Stimulated activated CD4-positive, alpha-beta T cell treated with anti-CD3 and anti-CD28 coated beads, TNF-alpha, amount 100 ng/mL, for 1 hour (primary cell): ENCODE measurements at regions not wholly inside any gene's neighbourhood (a gene's known extent, or its start where the extent isn't known, plus 50 kb on each side); places are given as distances from the start of the nearest gene placed in this dataset.

Experiments
- DNase-seq, 3 donors: peaks; one replicate each; pipeline ENCODE4 v3.0.0-alpha.2; 2020; ENCODE audit warnings: low read depth in 3 of 3, low spot score in 1 of 3

DNA sequence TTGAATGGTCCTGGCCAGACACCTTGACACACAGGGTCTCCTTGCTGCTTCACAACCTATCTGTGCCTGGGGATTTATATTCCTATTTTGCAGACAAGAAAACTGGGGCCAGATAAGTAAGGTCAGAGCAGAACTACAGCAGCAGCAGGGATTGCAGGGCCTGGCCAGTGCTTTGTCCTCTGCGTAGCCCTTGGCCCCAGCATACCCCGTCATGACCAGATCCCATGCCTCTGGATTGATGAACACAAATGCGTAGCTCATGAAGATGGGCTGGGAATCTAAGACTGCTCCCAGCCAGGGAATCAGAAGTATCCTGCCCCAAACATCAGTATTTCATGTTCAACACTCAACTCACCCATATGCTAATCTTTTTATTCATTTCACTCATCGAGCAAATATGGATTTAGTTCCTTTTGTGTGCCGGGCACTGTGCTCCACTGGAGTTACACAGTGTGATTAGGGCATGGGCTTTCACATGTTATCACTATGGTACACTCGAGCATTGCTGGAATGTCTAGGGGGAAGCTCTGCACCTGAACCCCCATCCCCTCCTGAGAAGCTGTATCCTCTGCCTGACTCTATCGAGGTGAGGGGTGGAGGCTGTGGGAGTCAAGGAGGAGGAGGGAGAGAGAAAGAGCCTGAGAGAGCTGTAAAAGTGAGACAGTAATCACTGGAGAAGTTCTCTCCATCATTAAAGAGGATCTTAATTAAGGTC lies 143.3 kb downstream of the CYP26B1 start:
- no peak for DNase-seq

DNA sequence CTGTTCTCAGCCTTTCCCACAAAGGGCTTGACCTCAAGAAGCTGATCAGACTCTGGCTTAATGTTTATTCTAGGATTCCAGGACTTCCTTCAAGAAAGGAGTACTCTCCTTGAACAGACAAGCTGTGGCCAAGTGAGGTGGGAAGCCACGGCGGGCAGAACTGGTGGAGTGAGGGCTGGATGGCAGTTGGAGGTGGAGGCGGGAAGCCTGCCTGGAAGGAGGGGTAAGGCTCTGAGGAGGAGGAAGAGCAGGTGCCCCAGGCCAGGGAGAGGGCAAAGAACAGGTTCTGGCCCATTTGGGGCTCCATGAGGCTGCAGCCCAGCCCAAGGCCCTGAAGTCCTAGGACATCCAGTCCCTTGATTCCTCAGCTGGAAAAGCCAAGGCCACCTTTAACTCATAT lies 143.9 kb downstream of the CYP26B1 start:
- no peak for DNase-seq

DNA sequence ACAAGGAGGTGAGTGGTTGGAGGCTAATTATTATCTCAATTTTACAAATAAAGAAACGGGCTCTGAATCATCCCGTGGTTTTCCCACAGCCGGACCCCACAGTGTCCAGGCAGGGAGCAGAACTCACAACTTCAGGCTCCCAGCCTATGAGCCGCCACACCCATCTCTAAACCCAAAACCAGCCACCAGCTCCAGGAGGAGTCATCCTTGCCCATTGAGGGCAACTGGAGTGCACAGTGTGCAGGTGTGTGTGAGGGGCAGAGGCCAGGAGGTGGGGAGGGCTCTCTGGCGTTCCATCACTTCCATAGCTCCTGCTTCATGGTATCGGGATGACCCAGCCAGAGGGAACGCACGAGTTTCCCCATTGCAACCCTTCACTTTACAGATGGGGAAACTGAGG lies 144.5 kb downstream of the CYP26B1 start:
- no peak for DNase-seq

DNA sequence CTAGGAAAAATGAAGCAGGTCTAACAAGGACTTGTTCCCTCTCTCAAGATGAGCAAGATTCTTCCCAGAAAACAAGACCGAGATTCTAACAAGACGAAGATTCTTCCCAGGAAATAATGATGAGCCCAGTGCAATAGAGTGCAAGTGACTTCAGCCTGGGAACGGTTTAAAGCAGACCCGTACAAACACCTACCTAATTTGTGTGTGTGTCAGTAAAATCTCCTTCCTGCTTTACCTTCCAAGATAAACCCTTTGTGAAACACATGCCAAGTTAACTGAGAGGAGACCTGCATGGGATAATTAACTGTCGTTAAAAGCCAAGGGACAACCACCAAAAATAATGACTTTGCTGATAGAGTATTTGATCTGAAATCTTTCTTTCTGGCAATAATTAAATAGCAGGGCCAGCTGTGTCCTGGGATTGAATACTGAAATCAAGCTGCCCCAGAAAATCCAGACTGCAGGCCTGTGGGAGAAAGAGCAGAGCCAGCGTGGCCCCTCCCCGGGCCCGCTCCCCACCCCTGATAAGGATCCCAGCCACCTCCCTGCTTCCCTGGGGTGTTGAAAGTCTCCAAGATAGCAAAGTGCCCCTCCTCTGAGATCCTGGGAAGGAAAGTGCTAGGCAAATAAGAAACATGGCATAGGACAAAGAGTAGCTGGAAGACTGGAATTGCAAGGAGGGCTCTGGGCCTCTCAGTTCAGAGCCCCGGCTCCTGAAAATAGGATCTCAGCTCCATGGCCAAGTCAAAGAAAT lies 145.5 kb downstream of the CYP26B1 start:
- no peak for DNase-seq

DNA sequence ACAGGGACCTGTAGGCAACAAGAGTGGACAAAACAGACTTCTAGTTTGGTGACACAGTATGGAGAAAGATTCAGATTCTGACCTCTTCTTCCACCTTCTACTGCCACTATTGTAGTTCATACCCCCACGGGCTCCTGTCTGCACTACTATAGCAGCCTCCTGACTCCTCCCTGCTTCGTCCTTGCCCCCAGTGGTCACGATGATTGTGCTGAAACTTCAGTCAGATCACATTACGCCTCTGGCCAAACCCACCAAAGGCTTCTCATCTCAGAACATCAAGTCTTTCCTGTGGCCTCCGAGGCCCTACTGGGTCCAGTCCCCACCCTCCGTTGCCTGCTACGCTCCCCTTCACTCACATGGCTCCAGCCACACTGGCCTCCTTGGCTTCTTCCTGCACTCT lies 147.6 kb downstream of the CYP26B1 start:
- DNase-seq = no peak

DNA sequence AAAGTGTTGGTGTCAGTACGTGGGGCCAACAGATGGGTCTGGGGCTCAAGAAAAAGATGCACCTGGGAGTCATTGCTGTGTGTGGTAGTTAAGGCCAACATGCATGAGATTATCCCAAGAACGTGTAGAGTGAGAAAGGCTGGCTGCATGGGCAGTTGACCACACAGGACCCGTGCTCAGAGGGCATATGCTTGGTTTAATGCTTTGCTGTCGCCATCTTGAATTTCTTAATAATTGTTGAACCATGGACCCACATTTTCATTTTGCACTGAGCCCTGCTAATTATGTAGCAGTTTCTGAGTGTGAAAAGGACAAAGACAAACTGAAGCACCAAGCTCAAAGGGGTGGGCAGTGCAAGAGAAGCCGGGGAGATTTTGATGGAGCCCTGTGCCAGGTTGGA lies 148.1 kb downstream of the CYP26B1 start:
- DNase-seq = no peak

DNA sequence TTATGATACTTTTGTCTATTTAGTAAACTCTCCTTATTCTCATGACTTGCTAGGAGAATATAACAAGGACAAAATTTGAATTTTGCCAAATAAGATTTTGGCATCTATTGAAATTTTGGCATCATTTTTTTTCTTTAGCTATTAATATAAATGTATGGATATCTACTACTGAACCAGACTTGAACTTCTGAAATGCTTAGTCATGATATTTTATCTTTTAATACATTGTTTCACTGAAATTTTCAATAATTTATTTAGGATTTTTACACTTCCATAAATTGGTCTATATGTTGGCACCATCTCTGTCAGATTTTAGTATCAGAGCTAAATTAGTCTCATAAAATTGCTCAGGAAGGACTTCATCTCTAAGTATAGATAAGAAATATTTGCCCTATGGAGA lies 149.8 kb downstream of the CYP26B1 start:
- no peak for DNase-seq

DNA sequence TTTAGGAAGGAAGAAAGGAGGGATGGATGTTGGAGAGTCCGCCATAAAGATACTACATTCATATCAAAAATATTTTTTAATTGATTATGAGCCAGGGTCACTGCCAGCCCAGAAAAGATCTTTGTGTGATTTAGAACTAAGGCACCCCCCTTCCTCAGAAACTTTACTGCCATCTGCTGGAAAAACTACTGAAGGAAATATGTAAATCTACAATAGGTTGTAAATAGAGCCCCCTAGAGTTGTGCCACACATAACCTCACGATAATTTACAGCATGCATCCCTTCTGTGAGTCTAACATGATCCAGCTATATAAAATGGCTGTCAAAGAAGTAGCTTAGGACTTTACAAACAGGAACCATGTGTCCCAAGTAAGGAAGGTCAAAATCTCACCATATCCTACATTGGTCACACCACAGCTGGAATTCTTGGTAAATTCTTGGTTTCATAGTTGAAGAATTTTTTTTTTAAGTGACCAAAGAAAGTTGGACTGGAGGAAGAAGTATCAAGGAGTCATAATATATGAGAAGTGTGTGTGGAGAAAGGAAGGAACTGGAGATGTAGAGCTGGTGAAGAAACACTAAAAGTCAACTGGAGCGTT lies 152.5 kb downstream of the CYP26B1 start:
- no peak for DNase-seq

DNA sequence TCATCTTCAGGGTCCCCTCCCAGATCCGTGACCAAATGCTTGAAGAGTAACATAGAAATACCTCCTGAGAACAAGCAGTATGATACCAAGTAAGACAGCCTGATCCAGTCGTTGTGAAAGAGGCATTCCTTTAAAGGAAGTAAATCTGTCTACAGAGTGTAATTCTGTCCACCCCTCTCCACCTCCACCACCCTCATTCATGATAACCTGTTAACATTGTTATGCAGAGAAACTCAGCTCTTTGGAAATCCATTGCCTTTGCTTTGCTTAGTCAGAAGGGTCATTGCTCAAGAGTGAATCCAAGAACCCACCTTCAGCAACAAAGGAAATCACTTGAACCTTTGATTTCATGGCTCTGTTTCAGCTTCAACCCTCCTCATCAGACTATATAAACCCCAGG lies 155.6 kb downstream of the CYP26B1 start:
- no peak for DNase-seq

DNA sequence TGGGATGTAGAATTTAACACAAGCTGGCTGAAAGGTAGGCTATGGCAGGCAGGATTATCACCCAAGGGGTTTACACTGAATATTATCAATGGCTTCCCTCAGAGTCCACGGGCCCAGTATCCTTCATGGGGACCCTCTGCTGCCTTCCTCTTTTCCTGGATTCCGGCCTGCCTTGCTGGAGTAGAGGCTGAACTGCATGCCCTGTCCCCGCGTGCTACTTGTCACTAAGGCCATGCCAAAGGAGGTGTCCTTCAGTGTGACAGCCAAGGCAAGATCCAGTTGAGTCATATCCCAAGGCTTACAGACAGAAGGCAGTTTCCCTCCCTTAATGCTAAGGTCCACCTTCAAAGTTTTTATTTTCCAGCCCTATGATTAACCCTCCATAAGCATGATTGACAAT lies 156.3 kb downstream of the CYP26B1 start:
- DNase-seq = no peak

DNA sequence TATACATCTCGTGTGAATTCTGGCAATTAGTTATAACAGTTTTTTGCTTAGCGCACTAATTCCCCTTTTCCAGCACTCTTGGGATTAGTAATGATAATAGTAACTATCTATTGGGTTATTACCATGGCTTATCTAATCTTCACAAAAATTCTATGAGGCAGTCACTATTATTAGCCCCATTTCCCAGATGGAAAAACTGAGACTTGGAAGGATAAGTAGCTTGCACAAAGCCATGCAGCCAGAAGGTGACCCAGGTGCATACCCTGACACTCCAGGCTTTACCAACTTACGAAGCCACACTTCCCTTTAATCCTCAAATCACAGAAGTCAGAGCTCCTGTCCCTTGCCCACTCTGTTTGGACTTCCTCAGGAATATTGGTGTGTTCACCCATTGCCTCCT lies 156.8 kb downstream of the CYP26B1 start:
- DNase-seq = no peak

DNA sequence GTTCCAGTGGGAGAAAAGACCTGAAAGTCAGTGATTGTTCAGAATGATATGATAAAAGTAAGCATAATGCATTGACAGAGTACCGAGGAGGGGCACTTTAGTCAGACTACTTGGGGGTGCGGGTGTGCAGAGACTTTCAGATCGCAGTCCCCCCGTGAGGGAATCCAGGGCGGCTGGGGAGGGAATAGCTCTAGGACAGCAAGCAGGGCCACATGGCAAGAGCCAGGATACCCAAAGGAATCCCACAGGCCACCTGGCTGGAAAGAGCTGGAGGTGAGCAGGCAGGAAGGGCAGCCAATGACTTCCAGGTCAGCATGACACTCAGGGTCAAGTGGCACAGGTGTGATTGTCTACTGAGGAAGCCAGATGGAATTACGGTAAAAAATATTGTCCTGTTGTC lies 157.5 kb downstream of the CYP26B1 start:
- DNase-seq = no peak

DNA sequence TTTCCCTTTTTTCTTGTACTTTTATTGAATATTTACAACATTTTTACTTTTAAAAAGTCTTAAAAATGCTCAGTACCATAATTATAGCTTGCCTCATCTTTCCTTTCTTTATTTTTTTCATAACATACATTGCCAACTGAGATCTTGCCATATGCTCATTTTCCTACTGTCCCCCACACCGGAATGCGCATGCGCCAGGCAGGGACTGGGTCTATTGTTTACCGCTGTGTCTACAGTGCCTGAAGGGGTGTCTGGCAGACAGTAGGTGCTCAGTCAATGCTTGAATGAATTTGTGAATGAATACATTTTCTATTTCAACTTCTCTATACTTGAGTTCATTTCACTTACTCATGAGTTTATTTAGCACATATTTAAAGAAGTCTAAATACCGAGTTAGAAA lies 158.0 kb downstream of the CYP26B1 start:
- no peak for DNase-seq

DNA sequence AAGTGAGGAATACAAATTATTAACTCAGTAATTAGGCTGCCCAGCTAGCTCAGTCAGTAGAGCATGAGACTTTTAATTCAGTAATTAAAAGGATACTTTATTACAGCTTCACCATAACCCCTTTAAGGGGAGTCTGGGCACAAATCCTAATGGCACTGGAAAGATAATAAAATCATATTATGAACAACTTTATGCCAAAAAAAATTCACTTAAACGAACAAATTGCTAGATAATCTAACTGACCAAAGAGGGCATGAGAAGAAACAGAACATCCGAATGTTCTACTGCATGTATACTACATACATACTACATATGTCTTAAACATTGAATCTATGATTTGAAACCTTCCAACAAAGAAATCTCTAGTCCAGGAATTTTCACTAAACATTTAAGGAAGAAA lies 159.5 kb downstream of the CYP26B1 start:
- no peak for DNase-seq

DNA sequence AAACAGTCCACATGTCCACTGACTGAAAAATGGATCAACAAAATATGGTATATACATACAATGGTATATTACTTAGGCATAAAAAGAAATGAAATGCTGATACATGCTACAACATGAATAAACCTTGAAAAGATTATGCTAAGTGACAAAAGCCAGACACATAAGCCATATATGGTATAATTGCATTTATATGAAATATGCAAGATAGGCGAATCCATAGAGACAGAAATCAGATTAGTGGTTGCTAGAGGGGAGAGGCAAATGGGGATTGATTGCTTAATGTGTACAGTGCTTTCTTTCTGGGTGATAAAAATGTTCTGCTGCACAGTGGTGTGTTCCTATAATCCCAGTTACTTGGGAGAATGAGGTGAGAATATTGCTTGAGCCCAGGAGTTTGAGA lies 171.0 kb downstream of the CYP26B1 start:
- no peak for DNase-seq

DNA sequence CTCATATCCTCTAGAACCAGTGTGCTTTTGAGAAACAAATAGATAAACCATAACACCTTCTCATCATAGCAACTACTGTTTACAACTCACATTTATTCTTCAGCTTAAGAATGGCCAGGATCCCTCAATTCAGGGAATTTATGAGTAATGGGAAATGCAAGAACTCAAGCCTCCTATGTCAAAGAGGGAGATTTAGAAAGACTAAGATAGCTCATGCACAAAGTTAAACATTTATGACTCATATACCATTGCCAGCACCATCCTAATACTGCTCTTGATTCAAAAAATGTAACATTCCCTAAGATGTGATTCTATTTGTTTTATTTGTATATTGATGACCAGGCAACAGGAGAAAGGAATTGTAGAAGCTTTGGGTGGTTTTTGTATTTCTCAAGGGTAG lies 172.8 kb downstream of the CYP26B1 start:
- DNase-seq = no peak

DNA sequence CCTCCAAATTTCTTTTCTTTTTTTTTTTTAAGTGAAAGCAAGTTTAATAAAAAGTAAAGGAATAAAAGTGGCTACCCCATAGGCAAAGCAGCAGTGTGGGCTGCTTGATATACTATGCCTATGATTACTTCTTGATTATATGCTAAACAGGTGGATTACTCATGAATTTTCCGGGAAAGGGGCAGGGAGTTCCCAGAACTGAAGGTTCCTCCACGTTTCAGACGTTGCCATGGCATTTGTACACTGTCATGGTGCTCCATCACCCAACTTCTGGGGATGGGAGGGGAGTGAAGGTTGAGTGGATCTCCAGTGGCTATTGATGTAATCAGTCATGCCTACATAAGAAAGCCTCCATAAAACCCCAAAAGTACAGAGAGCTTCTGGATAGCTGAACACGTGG lies 176.2 kb downstream of the CYP26B1 start:
- DNase-seq = no peak

DNA sequence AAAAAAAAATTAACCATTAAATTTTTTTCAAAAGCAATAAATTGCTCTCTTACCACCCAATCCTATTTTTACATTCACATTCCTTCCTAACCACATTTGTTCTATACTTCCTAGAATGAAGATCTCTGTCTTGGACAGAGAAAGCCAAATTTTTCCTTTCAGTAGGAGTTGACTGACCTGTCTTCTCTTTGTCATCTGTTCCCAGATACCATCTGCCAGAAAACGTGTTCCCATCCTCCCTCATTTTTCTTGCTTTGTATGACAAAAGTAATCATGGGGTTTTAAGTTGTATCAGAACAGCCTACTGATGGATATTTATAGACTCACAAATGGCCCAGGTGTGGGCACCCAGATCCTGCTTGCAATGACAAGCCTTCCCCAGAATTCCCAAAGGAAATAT lies 182.1 kb downstream of the CYP26B1 start:
- no peak for DNase-seq

DNA sequence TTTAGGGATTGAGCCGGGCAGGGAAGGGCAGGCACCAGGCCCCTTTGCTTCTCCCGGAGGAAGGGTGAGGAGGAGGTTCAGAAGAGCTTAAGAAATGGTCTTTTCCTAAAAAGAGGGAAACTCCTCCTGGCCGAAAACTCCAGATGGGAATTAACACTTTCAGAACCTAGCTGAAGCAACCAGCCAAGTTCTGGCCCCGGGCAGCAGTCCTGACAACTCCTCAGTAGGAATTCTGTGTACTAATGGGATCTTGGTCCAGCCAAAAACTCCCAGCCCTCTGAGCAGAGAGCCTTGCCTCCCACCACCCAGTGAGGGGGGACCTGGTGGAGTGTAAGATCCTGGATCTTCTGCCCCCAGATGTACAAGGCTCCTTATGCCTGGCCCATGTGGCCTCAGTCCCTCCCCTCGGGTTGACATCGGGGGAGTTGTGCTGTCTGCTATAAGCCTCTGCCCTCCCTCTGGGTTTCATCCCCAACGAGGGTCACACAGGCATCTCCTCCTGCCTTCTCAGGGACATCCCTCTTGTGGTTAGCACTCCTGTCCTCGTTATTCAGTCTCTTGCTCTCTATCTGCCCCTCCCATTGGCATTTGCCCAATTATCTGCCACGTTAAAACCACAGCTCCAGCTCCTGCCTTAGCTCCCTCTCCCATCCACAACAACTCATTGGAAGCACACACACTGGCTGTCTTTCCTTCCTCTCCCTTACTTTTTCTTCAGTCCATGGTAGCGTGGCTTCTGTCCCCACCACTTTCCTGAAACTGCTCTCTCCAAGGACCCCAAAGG lies 184.6 kb downstream of the CYP26B1 start:
- no peak for DNase-seq

DNA sequence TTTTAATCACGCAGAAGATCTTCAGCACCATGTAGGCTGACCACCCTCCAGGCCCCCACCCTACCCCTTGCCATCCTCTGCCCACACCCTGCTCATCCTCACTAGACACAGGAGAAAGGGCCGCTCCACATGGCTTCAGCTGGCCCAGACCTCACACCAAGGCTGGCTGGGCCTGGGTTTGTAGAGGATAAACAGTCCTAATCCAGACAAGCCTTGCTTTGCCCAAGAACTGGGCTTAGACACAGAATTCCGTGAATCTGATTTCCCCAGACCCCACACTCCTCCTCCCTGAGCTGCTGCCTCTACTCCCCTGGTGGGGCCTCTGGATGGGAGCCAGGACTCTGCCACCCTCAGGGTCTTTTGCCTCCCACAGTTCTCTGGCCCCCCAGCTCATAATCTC lies 185.3 kb downstream of the CYP26B1 start:
- no peak for DNase-seq

DNA sequence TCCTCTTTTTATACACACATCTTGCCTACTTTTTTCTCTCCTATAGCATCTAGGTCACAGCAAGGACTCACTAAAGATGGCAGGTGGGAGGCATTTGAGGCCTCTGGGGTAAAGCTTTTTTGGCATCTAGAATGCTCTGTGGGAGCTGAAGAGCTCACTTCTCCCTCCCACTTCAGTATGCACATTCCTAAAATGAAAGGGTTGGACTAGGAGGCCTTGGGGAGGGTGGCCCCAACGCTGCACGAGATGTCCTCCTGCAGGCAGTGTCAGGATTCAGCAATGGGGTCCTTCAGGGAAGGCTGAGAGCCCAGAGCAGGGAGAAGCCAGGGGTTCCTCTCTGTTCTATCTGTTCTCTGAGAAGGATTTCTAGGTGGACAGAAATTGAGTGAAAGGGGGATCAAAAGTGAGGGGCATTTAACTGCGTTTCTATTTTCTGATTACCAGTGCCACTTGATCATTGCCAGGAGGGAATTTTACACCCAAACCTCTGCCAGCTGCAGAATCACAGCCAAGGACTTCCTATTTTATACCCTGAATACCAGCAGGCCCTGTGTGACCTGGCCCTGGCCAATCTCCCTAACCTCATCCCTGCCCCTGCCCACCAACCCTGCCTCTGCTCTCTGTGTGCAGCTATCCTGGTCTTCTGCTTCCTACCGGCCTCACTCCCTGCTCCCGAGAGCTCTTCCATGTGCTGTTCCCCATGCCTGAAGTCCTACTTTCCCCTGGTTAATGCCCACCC lies 186.2 kb downstream of the CYP26B1 start:
- no peak for DNase-seq
